ENCODE measurements at regions not wholly inside any gene's neighbourhood (a gene's known extent, or its start where the extent isn't known, plus 50 kb on each side); places are given as distances from the start of the nearest gene placed in this dataset.

GRCh38 chr11:127875131-127875530, 712.2 kb downstream of the ETS1 start:
- no peak for TF ChIP-seq CREB5 (CRISPR knock-in tag; IDR thresholded peaks at IDR 0.05; ENCODE audit: low read depth)
- no peak for TF ChIP-seq TSHZ2 (CRISPR knock-in tag; IDR thresholded peaks at IDR 0.05)
- no peak for TF ChIP-seq ZNF565 (CRISPR knock-in tag; conservative IDR thresholded peaks at IDR 0.05; ENCODE audit: low read depth)
- no peak for TF ChIP-seq TOX (CRISPR knock-in tag; IDR thresholded peaks at IDR 0.05; ENCODE audit: borderline replicate concordance)
- TF ChIP-seq ZNF8 (CRISPR knock-in tag; IDR thresholded peaks at IDR 0.05): no peak
- TF ChIP-seq ARNTL (CRISPR knock-in tag; IDR thresholded peaks at IDR 0.05; ENCODE audit: borderline replicate concordance, low read depth): no peak
- no peak for TF ChIP-seq PATZ1 (CRISPR knock-in tag; IDR thresholded peaks at IDR 0.05; ENCODE audit: borderline replicate concordance)
- no peak for TF ChIP-seq PPARA (CRISPR knock-in tag; IDR thresholded peaks at IDR 0.05; ENCODE audit: borderline replicate concordance)
